ENCODE measurements at regions not wholly inside any gene's neighbourhood (a gene's known extent, or its start where the extent isn't known, plus 50 kb on each side); places are given as distances from the start of the nearest gene placed in this dataset.

GRCh38 chr6:87935196-87935595, 112.4 kb upstream of the SPACA1 start:
- no peak for TF ChIP-seq CTCF (IDR thresholded peaks at IDR 0.05)
- TF ChIP-seq POLR2AphosphoS5 (IDR thresholded peaks at IDR 0.05) = no peak
- TF ChIP-seq POLR2A (IDR thresholded peaks at IDR 0.05) = no peak

All from breast epithelium (tissue), 3 donors.